Tibial artery (tissue), 4 donors: ENCODE measurements at regions not wholly inside any gene's neighbourhood (a gene's known extent, or its start where the extent isn't known, plus 50 kb on each side); places are given as distances from the start of the nearest gene placed in this dataset.

ENCODE experiments used
- DNase-seq, 2 donors: peaks; one replicate each; pipeline ENCODE4 v3.0.0-alpha.2; 2019
- H3K27ac ChIP-seq, 2 donors: fragments of 200-600 bp; sonication (generic) in 1 of 2; 1 replicate in 1 of 2; 2 replicates in 1 of 2; pipeline ENCODE4 v1.5.1; 2018 to 2019; ENCODE audit warnings: mild to moderate bottlenecking in 1 of 2
- H3K27me3 ChIP-seq, 2 donors: fragments of 200-600 bp; sonication (generic) in 1 of 2; one replicate each; pipeline versions ENCODE4 v1.5.1 to v1.6.0; 2016 to 2019
- H3K36me3 ChIP-seq, 3 donors: fragments of 200-600 bp; sonication (generic) in 2 of 3; one replicate each; pipeline ENCODE4 v1.5.1; 2016 to 2019; ENCODE audit warnings: mild to moderate bottlenecking in 2 of 3
- H3K4me1 ChIP-seq, 4 donors: fragments of 200-600 bp; sonication (generic) in 2 of 4; 1 replicate in 3 of 4; 2 replicates in 1 of 4; pipeline ENCODE4 v1.5.1; 2016 to 2019
- H3K4me3 ChIP-seq, 2 donors: fragments of 200-600 bp; sonication (generic) in 1 of 2; 1 replicate in 1 of 2; 2 replicates in 1 of 2; pipeline ENCODE4 v1.5.1; 2018 to 2019; ENCODE audit warnings: mild to moderate bottlenecking in 2 of 2
- H3K9me3 ChIP-seq, 3 donors: fragments of 200-600 bp; sonication (generic) in 1 of 3; one replicate each; pipeline ENCODE4 v1.5.1; 2016 to 2019
- CTCF ChIP-seq, 2 experiments: fragments of 200-600 bp in 1 of 2; fragments of 450-650 bp in 1 of 2; IDR thresholded peaks; one replicate each; pipeline ENCODE4 v1.5.1; 2017 to 2019; ENCODE audit warnings: antibody characterized with exemption in 2 of 2, mild to moderate bottlenecking in 1 of 2, moderate library complexity in 1 of 2
- intact Hi-C: fragments of 100-400 bp; cut with DNase I; formaldehyde crosslinking; loops from one replicate; pipeline ENCODE4 v1.15.0; 2023; ENCODE audit warnings: low total_unique reads

- H3K27me3 ChIP-seq, result no peaks in the 10 kb centered on the region
- DNase-seq, result peak; percentile 37 to 77
- H3K9me3 ChIP-seq, result no peaks in the 10 kb centered on the region
- no peak overlapping the region for H3K4me3 ChIP-seq
- H3K4me1 ChIP-seq, result peaks cover 0 to 55% (median 42%) of the 10 kb centered on the region in 4 donors
- intact Hi-C loops, result loop anchor here (10.0 kb wide), 1 partner anchor 977 kb away; no protein-coding TSS in a partner anchor
- H3K36me3 ChIP-seq, result no peaks in the 10 kb centered on the region
- peak overlapping the region; percentile 70 to 79 for H3K27ac ChIP-seq
- TF ChIP-seq CTCF (IDR thresholded peaks at IDR 0.05), result peak; percentile 4 to 26
These were observed 678.0 kb upstream of the RAB6C start for GRCh38 chr2:129301431-129301913.

DNA sequence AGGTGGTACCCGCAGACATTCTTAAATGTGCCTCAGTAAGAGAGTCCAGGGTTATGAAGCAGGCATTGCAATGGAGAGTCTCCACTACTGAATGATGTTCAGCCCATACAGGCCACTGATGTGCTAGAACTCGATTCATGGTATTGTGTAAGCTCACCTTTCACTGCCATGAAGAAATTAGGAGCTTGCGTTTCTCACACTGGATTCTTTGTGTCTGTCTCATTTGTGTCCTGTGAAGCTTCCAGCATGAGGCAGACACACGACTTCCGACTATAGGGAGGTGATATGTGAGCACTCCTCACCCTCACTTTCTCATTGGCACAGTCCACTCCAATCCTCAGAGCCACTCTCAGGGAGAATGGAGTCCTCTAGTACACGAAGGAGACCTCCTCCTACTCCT lies 677.4 kb upstream of the RAB6C start:
- no peak for TF ChIP-seq CTCF (IDR thresholded peaks at IDR 0.05)
- Histone ChIP-seq H3K27me3 (no peaks in the 10 kb centered on the region), H3K4me1 (peaks cover 0 to 49% (median 36%) of the 10 kb centered on the region in 4 donors), H3K9me3 (no peaks in the 10 kb centered on the region), H3K4me3 (no peak overlapping the region), H3K36me3 (no peaks in the 10 kb centered on the region), H3K27ac (peak overlapping the region; percentile 66 to 68)
- intact Hi-C loops, result loop anchor here (10.0 kb wide), 1 partner anchor 977 kb away; no protein-coding TSS in a partner anchor
- DNase-seq, result no peak

DNA sequence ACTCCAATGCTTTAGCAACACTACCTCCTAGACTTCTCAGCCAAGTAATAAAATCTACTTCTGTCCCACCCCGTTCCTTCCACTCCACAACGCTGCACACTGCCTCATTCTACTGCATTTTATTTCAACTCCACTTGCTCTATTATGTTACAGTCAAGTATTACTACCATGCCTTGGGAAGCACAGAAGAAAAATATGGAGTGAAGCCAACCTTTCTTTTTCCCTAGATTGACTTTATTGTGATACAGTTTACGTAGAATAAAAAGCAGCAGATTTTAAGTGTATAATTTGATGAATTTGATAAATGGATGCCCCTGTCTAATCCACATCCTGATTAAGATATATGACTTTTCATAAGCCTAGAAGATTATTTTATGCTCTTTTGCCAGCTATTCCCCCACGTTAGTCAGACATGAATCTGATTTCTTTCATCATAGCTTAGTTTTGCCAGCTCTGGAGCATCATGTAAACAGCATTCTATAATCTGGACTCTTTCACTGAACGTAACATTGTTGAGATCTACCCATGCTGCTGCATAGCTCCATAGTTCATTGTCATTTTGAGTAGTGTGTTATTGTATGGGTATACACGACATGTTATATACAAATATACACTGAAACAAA lies 676.8 kb upstream of the RAB6C start:
- Histone ChIP-seq H3K27ac (peak overlapping the region; percentile 66 to 68), H3K4me1 (peaks cover 0 to 43% (median 30%) of the 10 kb centered on the region in 4 donors), H3K4me3 (no peak overlapping the region), H3K36me3 (no peaks in the 10 kb centered on the region), H3K27me3 (no peaks in the 10 kb centered on the region), H3K9me3 (no peaks in the 10 kb centered on the region)
- no peak for DNase-seq
- no peak for TF ChIP-seq CTCF (IDR thresholded peaks at IDR 0.05)
- intact Hi-C loops, result loop anchor here (10.0 kb wide), 1 partner anchor 978 kb away; no protein-coding TSS in a partner anchor

- no peak overlapping the region for H3K4me3 ChIP-seq
- no peaks in the 10 kb centered on the region for H3K27me3 ChIP-seq
- no peak overlapping the region for H3K27ac ChIP-seq
- TF ChIP-seq CTCF (IDR thresholded peaks at IDR 0.05), result no peak
- intact Hi-C loops, result no loop called here
- no peaks in the 10 kb centered on the region for H3K9me3 ChIP-seq
- H3K4me1 ChIP-seq, result no peaks in the 10 kb centered on the region
- H3K36me3 ChIP-seq, result no peaks in the 10 kb centered on the region
- DNase-seq, result no peak
These were observed 665.3 kb upstream of the RAB6C start for GRCh38 chr2:129314120-129314519.

- H3K4me3 ChIP-seq, result no peak overlapping the region
- no peaks in the 10 kb centered on the region for H3K27me3 ChIP-seq
- intact Hi-C loops, result no loop called here
- no peak for TF ChIP-seq CTCF (IDR thresholded peaks at IDR 0.05)
- no peak for DNase-seq
- H3K27ac ChIP-seq, result no peak overlapping the region
- H3K36me3 ChIP-seq, result no peaks in the 10 kb centered on the region
- H3K9me3 ChIP-seq, result no peaks in the 10 kb centered on the region
- no peaks in the 10 kb centered on the region for H3K4me1 ChIP-seq
These were observed 660.7 kb upstream of the RAB6C start for GRCh38 chr2:129318581-129319421.
